ENCODE measurements at regions not wholly inside any gene's neighbourhood (a gene's known extent, or its start where the extent isn't known, plus 50 kb on each side); places are given as distances from the start of the nearest gene placed in this dataset.
"Not testable (repeated sequence)": the region's sequence is repeated elsewhere in the genome, so short reads cannot be mapped to it uniquely, and the experiment has no call there.

DNA sequence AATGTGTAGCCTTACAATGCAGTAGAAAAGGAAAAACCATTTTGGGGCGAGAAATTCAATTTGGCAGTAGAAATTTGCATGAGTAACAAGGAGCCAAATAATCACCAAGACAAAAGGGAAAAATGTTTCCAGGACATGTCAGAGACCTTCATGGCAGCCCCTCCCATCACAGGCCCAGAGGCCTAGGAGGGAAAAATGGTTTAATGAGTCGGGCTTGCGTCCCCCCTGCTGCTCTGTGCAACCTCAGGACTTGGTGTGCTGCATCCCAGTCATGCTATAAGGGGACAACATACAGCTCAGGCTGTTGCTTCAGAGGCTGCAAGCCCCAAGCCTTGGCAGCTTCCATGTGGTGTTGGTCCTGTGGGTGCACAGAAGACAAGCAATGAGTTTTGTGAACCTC is 626.4 kb downstream of the TLE1 start:
- TF ChIP-seq, protein P1, sequence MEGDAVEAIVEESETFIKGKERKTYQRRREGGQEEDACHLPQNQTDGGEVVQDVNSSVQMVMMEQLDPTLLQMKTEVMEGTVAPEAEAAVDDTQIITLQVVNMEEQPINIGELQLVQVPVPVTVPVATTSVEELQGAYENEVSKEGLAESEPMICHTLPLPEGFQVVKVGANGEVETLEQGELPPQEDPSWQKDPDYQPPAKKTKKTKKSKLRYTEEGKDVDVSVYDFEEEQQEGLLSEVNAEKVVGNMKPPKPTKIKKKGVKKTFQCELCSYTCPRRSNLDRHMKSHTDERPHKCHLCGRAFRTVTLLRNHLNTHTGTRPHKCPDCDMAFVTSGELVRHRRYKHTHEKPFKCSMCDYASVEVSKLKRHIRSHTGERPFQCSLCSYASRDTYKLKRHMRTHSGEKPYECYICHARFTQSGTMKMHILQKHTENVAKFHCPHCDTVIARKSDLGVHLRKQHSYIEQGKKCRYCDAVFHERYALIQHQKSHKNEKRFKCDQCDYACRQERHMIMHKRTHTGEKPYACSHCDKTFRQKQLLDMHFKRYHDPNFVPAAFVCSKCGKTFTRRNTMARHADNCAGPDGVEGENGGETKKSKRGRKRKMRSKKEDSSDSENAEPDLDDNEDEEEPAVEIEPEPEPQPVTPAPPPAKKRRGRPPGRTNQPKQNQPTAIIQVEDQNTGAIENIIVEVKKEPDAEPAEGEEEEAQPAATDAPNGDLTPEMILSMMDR (IDR thresholded peaks at IDR 0.05; ENCODE audit: insufficient read depth, low read length, poor library complexity, severe bottlenecking): not testable (repeated sequence)
- not testable (repeated sequence) for TF ChIP-seq EZH2phosphoT487 (conservative IDR thresholded peaks at IDR 0.05; ENCODE audit: low read length)
